Transverse colon (tissue), 4 donors: ENCODE measurements at regions not wholly inside any gene's neighbourhood (a gene's known extent, or its start where the extent isn't known, plus 50 kb on each side); places are given as distances from the start of the nearest gene placed in this dataset.

Source experiments
- DNase-seq: peaks from one replicate; pipeline ENCODE4 v3.0.0-alpha.2; 2019
- H3K27ac ChIP-seq, 4 donors: fragments of 200-600 bp; sonication (generic); 2 replicates each; pipeline ENCODE4 v1.5.1; 2016 to 2018; ENCODE audit warnings: inconsistent platforms in 4 of 4
- H3K27me3 ChIP-seq: fragments of 200-600 bp; sonication (generic); 2 replicates; pipeline ENCODE4 v1.5.1; 2017; ENCODE audit warnings: inconsistent platforms
- H3K36me3 ChIP-seq, 4 donors: fragments of 200-600 bp; sonication (generic); 2 replicates each; pipeline ENCODE4 v1.5.1; 2017 to 2019; ENCODE audit warnings: inconsistent platforms in 4 of 4
- H3K4me1 ChIP-seq, 4 donors: fragments of 200-600 bp; sonication (generic); 2 replicates each; pipeline ENCODE4 v1.5.1; 2017 to 2020; ENCODE audit warnings: inconsistent platforms in 4 of 4
- H3K4me3 ChIP-seq, 4 donors: fragments of 200-600 bp; sonication (generic); 1 replicate in 1 of 4; 2 replicates in 3 of 4; pipeline versions ENCODE4 v1.5.1 to v1.6.1; 2017 to 2019; ENCODE audit warnings: inconsistent platforms in 4 of 4
- H3K9me3 ChIP-seq, 2 donors: fragments of 200-600 bp; sonication (generic); 2 replicates each; pipeline ENCODE4 v1.5.1; 2017 to 2019; ENCODE audit warnings: inconsistent platforms in 2 of 2
- CTCF ChIP-seq, 5 experiments: fragments of 200-600 bp in 3 of 5; fragments of 450-650 bp in 2 of 5; sonication (generic) in 3 of 5; IDR thresholded peaks; 1 replicate in 2 of 5; 2 replicates in 3 of 5; pipeline ENCODE4 v1.5.1; 2016 to 2017; ENCODE audit warnings: antibody characterized with exemption in 5 of 5, inconsistent platforms in 3 of 5, mild to moderate bottlenecking in 2 of 5, moderate library complexity in 1 of 5
- EP300 ChIP-seq: sonication (generic); formaldehyde crosslinking; IDR thresholded peaks from one replicate; pipeline ENCODE4 v1.6.1; 2017; ENCODE audit warnings: antibody characterized with exemption, low read depth
- POLR2A ChIP-seq: fragments of 450-650 bp; IDR thresholded peaks from one replicate; pipeline ENCODE4 v1.6.1; 2016; ENCODE audit warnings: antibody characterized with exemption, mild to moderate bottlenecking, moderate library complexity
- POLR2AphosphoS5 ChIP-seq, 3 donors: sonication (generic); formaldehyde crosslinking; IDR thresholded peaks; one replicate each; pipeline ENCODE4 v1.6.1; 2016; ENCODE audit warnings: antibody characterized with exemption in 3 of 3
- WGBS, 2 donors: methylation state at CpG; one replicate each; pipeline ENCODE4 v1.1.5; 2018; ENCODE audit warnings: low coverage in 1 of 2; 5-methylcytosine and 5-hydroxymethylcytosine counted together
- in situ Hi-C, 4 donors: fragments of 200-750 bp; cut with MboI; loops; one replicate each; pipeline versions ENCODE4 v1.15.0 to v1.15.1; 2017; ENCODE audit warnings: low sequenced_read_pairs in 3 of 4, low pct_ligation_motif_present in 1 of 4, low pct_unique_long_range_greater_than_20kb in 1 of 4
- intact Hi-C: fragments of 100-400 bp; cut with DNase I; formaldehyde crosslinking; loops from one replicate; pipeline ENCODE4 v1.15.1; 2023; ENCODE audit warnings: low total_unique reads

GRCh38 chr14:29232711-29233110, 466.1 kb downstream of the FOXG1 start:
- no peak for TF ChIP-seq POLR2A
- no peak for TF ChIP-seq EP300
- TF ChIP-seq CTCF (IDR thresholded peaks at IDR 0.05): no peak
- no peak for TF ChIP-seq POLR2AphosphoS5 (IDR thresholded peaks at IDR 0.05)
- no peaks in the 10 kb centered on the region for H3K36me3 ChIP-seq
- H3K27ac ChIP-seq: no peak overlapping the region
- H3K4me3 ChIP-seq: no peak overlapping the region
- in situ Hi-C loops: no loop called here
- intact Hi-C loops: no loop called here
- no peaks in the 10 kb centered on the region for H3K27me3 ChIP-seq
- no peaks in the 10 kb centered on the region for H3K9me3 ChIP-seq
- DNase-seq: no peak
- no peaks in the 10 kb centered on the region for H3K4me1 ChIP-seq

DNA sequence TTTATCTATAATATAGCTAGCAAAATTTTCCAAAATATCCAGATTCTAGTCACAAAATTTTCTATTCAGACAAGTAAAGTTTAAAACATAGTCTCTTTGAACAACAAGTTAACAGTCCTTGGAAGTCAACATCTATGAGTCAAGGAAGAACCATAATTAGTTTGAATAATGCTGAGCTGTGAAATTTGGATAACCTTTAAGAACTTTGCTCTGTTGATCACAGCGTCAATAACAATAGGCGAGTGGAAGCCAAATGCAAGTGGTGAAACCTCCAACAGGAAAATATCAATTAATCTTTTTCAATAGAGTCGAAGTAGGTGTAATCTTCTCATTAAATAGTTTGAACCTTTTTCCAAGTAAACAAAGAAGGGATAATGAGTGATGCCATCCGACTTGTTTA, 466.6 kb downstream of the FOXG1 start:
- H3K27me3 ChIP-seq: no peaks in the 10 kb centered on the region
- H3K4me1 ChIP-seq: no peaks in the 10 kb centered on the region
- no peak overlapping the region for H3K27ac ChIP-seq
- in situ Hi-C loops: no loop called here
- TF ChIP-seq CTCF (IDR thresholded peaks at IDR 0.05) (no peak), POLR2A (no peak), EP300 (no peak), POLR2AphosphoS5 (IDR thresholded peaks at IDR 0.05) (no peak)
- intact Hi-C loops: no loop called here
- no peaks in the 10 kb centered on the region for H3K9me3 ChIP-seq
- no peaks in the 10 kb centered on the region for H3K36me3 ChIP-seq
- 41 to 46% methylated on average over 4 of the region's 4 CpGs for WGBS, 2 donors
- no peak overlapping the region for H3K4me3 ChIP-seq
- no peak for DNase-seq

DNA sequence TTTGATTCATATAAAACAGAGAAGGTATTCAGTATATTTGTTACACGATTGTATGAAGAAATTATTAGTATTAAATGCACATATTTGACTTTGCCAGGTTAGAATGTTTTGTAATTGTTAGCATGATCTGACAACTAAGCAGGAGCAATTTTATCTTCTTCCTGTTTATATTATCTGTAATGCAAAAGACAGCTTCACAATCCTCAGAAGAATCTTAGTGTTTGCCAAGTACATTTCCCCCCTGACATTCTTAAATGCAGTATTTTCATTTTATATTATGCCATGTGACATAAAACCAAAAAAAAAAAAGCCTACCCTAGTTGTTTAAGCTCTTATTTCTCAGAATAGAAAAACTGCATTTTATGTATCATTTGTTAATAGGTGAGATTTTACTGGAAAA, 469.4 kb downstream of the FOXG1 start:
- intact Hi-C loops (no loop called here), in situ Hi-C loops (no loop called here)
- Histone ChIP-seq H3K4me1 (no peaks in the 10 kb centered on the region), H3K27ac (no peak overlapping the region), H3K27me3 (no peaks in the 10 kb centered on the region), H3K36me3 (no peaks in the 10 kb centered on the region), H3K4me3 (no peak overlapping the region), H3K9me3 (no peaks in the 10 kb centered on the region)
- WGBS, 2 donors: 50 to 59% methylated on average over 1 of the region's 1 CpG
- TF ChIP-seq POLR2AphosphoS5 (IDR thresholded peaks at IDR 0.05) (no peak), POLR2A (no peak), CTCF (IDR thresholded peaks at IDR 0.05) (no peak)
- DNase-seq: no peak

DNA sequence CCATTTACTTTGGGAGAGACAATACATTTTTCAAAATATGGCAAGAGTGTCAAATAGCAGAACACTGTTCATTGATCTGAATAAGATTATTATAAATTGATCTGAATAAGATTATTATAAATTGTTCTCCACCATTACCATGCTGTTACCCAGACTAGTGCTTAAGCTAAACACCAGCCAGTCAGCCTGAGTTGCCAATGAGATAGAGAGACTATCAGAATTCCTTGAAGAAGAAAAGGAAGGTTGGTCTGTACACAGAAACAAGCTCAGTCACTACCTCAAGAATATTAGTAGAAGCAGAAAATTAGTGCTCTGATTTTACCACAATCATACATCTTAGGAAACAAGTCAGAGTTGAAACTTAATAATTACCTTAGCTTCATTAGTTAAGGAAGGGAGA, 469.8 kb downstream of the FOXG1 start:
- Histone ChIP-seq H3K27ac (no peak overlapping the region), H3K4me1 (no peaks in the 10 kb centered on the region), H3K9me3 (no peaks in the 10 kb centered on the region), H3K4me3 (no peak overlapping the region), H3K36me3 (no peaks in the 10 kb centered on the region), H3K27me3 (no peaks in the 10 kb centered on the region)
- in situ Hi-C loops: no loop called here
- TF ChIP-seq POLR2AphosphoS5 (IDR thresholded peaks at IDR 0.05) (no peak), EP300 (no peak), POLR2A (no peak), CTCF (IDR thresholded peaks at IDR 0.05) (no peak)
- intact Hi-C loops: no loop called here
- no peak for DNase-seq
